RWPE2 (cell line): ENCODE measurements at regions not wholly inside any gene's neighbourhood (a gene's known extent, or its start where the extent isn't known, plus 50 kb on each side); places are given as distances from the start of the nearest gene placed in this dataset.

Experiments
- ATAC-seq: fragments of 200-7000 bp; cut with Tn5 transposase; 3 replicates; pipeline ENCODE4 v1.9.1; 2021; ENCODE audit warnings: low read depth
- DNase-seq: peaks from one replicate; pipeline ENCODE4 v3.0.0-alpha.2; 2020; ENCODE audit warnings: low spot score
- H3K27ac ChIP-seq: fragments of 450-650 bp; 2 replicates; pipeline ENCODE4 v1.5.1; 2017; ENCODE audit warnings: mild to moderate bottlenecking; ENCODE audit not compliant: poor library complexity, severe bottlenecking
- H3K27me3 ChIP-seq: fragments of 250-450 bp; sonication (Bioruptor Pico); 2 replicates; pipeline ENCODE4 v1.5.1; 2021; ENCODE audit warnings: mild to moderate bottlenecking, moderate library complexity; ENCODE audit not compliant: insufficient read depth, poor library complexity, severe bottlenecking
- H3K36me3 ChIP-seq: fragments of 250-450 bp; sonication (Bioruptor Pico); 2 replicates; pipeline ENCODE4 v1.5.1; 2020; ENCODE audit warnings: low read depth, mild to moderate bottlenecking, moderate library complexity
- H3K4me1 ChIP-seq: fragments of 250-450 bp; sonication (Bioruptor Pico); 2 replicates; pipeline ENCODE4 v1.5.1; 2021; ENCODE audit warnings: mild to moderate bottlenecking, moderate library complexity; ENCODE audit not compliant: insufficient read depth, poor library complexity, severe bottlenecking
- H3K4me3 ChIP-seq: fragments of 250-450 bp; sonication (Bioruptor Pico); 2 replicates; pipeline ENCODE4 v1.5.1; 2021; ENCODE audit warnings: mild to moderate bottlenecking, moderate library complexity; ENCODE audit not compliant: severe bottlenecking
- H3K9me3 ChIP-seq: fragments of 250-450 bp; sonication (Bioruptor Pico); 2 replicates; pipeline ENCODE4 v1.5.1; 2021; ENCODE audit warnings: mild to moderate bottlenecking, moderate library complexity; ENCODE audit not compliant: severe bottlenecking
- CTCF ChIP-seq: fragments of 450-650 bp; IDR thresholded peaks from one replicate; pipeline ENCODE4 v1.5.1; 2017; ENCODE audit warnings: mild to moderate bottlenecking, moderate library complexity; ENCODE audit not compliant: poor library complexity, severe bottlenecking

DNA sequence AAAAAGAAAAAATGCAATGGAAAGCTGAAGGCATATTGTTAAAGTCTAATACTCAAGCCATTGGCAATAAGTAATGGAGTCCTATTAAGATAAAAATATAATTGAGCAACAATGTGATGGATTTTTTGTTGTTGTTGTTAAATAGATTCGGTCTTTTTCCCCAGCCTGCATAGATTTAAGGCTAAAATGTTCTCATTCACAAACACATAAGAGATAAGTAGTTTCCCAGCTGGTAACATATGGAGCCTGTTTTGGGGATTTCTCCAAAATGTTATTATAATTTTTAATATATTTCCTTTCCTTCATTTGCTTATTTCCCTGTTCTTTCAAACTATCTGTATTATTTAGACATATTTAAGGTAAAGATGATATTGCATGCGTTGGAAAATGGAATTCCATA is 1149.1 kb upstream of the PRR20A start:
- Histone ChIP-seq H3K36me3 (no peaks in the 10 kb centered on the region), H3K27me3 (peaks cover 10% of the 10 kb centered on the region), H3K9me3 (no peaks in the 10 kb centered on the region), H3K27ac (no peak overlapping the region), H3K4me1 (no peaks in the 10 kb centered on the region), H3K4me3 (no peak overlapping the region)
- TF ChIP-seq CTCF = no peak
- DNase-seq = no peak
- ATAC-seq = no peak

DNA sequence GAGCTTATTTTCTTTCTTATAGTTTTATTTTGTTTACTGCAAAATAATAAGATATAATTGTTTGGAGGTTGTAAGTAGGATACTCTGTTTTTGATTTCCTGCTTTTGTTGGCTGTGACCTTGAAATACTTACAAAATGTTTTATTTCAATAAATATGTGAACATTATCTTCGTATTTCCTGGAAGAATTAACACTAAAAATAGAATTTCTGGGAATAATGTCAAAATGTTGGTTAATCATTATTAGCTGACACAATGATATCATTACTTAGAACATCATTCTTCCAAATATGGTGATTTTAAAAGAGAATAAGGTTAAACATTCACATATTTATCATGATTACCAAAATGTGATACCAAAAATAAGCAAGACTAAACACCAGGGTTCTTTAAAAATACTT is 1148.6 kb upstream of the PRR20A start:
- ATAC-seq = no peak

GRCh38 chr13:55999709-56000108 is 1141.0 kb upstream of the PRR20A start:
- peak; percentile 12 for TF ChIP-seq CTCF
- Histone ChIP-seq H3K27ac (no peak overlapping the region), H3K4me3 (no peak overlapping the region), H3K36me3 (no peaks in the 10 kb centered on the region), H3K9me3 (no peaks in the 10 kb centered on the region), H3K27me3 (peaks cover under 1% of the 10 kb centered on the region), H3K4me1 (no peaks in the 10 kb centered on the region)
- DNase-seq (no peak), ATAC-seq (no peak)

More for the DNA sequence above, 1148.6 kb upstream of the PRR20A start:
- no peak for TF ChIP-seq CTCF
- H3K9me3 ChIP-seq = no peaks in the 10 kb centered on the region
- H3K27ac ChIP-seq = no peak overlapping the region
- no peaks in the 10 kb centered on the region for H3K4me1 ChIP-seq
- H3K27me3 ChIP-seq = peaks cover 10% of the 10 kb centered on the region
- DNase-seq = no peak
- H3K4me3 ChIP-seq = no peak overlapping the region
- no peaks in the 10 kb centered on the region for H3K36me3 ChIP-seq

GRCh38 chr13:56009418-56009817 is 1131.3 kb upstream of the PRR20A start:
- Histone ChIP-seq H3K27ac (no peak overlapping the region), H3K4me3 (no peak overlapping the region), H3K36me3 (no peaks in the 10 kb centered on the region), H3K4me1 (no peaks in the 10 kb centered on the region), H3K9me3 (no peaks in the 10 kb centered on the region), H3K27me3 (peaks cover 3% of the 10 kb centered on the region)
- ATAC-seq (no peak), DNase-seq (no peak)
- no peak for TF ChIP-seq CTCF

- TF ChIP-seq CTCF = no peak
- H3K4me3 ChIP-seq = no peak overlapping the region
- H3K36me3 ChIP-seq = no peaks in the 10 kb centered on the region
- ATAC-seq (no peak), DNase-seq (no peak)
- H3K4me1 ChIP-seq = no peaks in the 10 kb centered on the region
- peaks cover 3% of the 10 kb centered on the region for H3K27me3 ChIP-seq
- H3K27ac ChIP-seq = no peak overlapping the region
- no peaks in the 10 kb centered on the region for H3K9me3 ChIP-seq
Observed at GRCh38 chr13:56012644-56013043, 1128.1 kb upstream of the PRR20A start.
